ENCODE measurements at regions not wholly inside any gene's neighbourhood (a gene's known extent, or its start where the extent isn't known, plus 50 kb on each side); places are given as distances from the start of the nearest gene placed in this dataset.
"Not testable (repeated sequence)": the region's sequence is repeated elsewhere in the genome, so short reads cannot be mapped to it uniquely, and the experiment has no call there.

DNA sequence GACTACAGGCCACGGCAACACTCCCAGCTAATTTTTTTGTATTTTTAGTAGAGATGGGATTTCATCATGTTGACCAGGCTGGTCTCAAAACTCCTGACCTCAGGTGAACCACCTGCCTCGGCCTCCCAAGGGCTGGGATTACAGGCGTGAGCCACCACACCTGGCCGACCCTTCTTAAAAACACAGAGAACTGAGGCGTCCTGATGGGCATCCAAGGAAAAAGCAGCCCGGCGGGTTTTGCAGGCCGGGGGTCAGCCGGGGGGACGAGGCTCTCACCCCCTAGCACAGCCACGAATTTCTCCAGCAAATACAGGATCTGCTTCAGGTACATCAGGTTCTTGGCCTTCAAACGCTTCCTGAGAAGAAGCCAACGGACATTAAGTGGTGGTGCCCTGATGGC is 178.9 kb downstream of the KLRB1 start:
- not testable (repeated sequence) for DNase-seq (ENCODE audit: extremely low read depth, low read depth); H3K4me3 ChIP-seq (replicated peaks; ENCODE audit: low read depth, low read length)

DNA sequence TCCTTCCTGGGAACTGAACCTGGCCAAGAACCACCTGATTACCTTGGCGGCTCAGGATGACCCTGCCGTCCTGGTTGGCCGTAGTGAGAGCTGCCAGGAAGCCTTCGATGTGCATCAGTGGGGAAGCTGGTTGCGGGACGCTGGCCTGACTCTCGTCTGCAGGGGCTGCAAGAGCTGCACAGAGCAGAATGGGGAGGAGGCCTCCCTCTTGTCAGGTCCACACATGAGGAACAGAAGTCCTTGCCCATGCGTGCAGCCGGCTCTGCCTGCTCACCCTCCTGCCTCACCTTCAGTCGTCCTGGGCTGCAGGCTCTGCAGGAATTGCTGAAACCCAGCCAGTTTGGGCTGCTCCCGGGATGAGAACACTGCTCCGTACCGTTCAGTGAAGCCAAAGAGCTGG is 182.3 kb downstream of the KLRB1 start:
- not testable (repeated sequence) for DNase-seq (ENCODE audit: extremely low read depth, low read depth)

DNA sequence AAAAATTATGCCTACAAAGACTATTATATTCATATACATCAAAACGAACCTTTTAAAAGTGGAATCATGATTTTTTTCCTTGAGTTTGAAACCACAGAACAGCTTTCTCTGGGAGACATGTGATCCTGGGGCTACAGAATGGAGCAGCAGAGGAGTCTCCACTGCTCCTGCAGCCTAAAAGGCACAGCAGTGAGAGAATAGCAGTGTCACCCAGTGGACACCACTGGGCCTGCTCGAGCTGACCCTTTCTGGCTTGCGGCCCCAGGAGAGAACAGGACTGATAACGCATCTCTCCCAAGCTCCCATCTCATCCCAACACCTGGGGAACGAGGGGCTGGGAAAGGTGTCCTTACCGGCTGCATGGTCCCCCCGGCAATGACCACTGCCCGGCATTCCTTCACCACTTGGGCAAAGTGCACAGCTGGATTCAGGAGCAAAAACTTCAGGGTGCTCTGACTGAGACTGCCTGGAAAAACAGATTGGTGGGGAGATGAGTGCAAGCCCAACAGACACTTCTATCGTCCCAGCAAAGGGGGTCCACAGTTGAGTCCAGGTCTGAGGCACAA is 183.5 kb downstream of the KLRB1 start:
- not testable (repeated sequence) for H3K4me3 ChIP-seq (replicated peaks; ENCODE audit: low read depth, low read length); DNase-seq (ENCODE audit: extremely low read depth, low read depth)

More for the DNA sequence above, 182.3 kb downstream of the KLRB1 start:
- not testable (repeated sequence) for H3K4me3 ChIP-seq (replicated peaks; ENCODE audit: low read depth, low read length)

DNA sequence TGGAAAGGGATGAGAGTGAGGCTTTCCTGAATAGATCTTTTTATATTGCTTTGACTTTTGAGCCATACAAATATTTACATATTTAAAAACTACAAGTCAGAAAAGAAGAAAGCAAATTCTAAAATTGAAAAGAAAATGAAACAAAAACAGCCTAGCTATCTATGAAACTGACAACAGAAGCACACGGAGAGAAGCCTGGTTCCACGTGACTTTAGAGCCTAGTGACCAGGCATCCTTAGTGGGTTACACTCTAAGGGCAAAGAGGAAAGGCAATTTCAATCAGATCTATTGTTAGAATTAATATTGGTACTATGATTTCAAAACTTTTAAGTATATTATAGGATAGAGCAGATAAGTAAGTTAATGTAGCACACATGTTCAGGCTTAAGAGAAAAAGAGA is 185.0 kb downstream of the KLRB1 start:
- not testable (repeated sequence) for DNase-seq (ENCODE audit: extremely low read depth, low read depth); H3K4me3 ChIP-seq (replicated peaks; ENCODE audit: low read depth, low read length)

DNA sequence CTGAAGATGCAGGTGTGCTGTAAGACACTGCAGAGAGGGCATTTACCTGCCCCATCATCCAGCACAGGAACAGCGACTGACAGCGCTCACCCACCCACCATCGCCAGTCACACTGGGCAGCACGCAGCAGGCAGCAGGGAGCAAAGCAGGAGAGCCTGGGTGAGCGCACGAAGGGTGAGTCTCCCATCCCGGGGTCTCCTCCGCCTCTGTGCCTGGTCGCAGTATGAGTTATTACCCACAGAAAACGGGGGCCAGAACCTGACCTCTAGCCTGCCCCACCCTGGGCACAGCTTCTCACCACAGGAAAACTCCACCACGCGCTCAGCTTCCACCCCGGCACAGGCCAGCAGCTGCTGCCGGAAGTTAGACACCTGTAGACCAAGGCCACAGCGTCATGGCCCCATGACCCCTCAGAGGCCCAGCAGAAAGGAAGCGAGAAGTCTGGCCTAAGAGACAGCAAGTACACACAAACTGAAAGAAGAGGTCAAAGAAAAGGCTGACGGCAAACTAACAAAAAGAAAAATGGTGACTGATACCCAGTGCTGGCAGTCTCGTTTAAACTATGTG is 186.1 kb downstream of the KLRB1 start:
- not testable (repeated sequence) for DNase-seq (ENCODE audit: extremely low read depth, low read depth)

DNA sequence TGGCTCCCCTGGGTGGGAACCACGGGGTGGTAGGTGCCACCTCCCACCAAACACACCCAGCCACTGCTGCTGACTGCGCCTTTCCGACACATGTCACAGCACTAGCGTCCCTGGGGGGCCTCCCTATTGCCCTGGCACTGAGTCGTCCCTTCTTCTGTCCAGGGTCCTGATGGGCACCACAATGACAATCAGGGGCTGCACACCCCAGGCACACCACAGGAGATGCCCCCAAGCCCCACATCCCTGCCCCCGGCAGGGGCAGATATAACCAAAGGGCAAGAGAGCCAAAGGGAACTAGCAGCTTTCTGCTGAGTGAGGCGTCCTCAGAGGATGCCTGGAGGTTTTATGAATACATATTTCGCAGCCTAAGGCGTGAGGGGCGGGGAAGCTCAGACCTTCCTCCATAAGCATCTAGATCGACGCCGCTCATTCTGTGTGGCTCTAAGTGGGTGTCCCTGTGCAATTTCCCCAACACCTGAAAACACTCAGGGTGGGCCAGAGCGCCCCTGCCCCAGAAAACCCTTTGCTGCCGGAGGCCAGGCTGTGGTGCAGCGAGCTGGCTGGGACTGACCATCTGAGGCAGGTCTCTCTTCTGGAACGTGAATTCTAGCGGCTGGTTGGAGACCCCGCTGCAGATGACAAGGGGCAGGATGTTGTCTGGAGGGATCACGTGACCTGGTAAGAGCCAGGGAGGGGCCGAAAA is 186.7 kb downstream of the KLRB1 start:
- DNase-seq (ENCODE audit: extremely low read depth, low read depth); H3K4me3 ChIP-seq (replicated peaks; ENCODE audit: low read depth, low read length): not testable (repeated sequence)

More for the DNA sequence above, 186.1 kb downstream of the KLRB1 start:
- not testable (repeated sequence) for H3K4me3 ChIP-seq (replicated peaks; ENCODE audit: low read depth, low read length)

DNA sequence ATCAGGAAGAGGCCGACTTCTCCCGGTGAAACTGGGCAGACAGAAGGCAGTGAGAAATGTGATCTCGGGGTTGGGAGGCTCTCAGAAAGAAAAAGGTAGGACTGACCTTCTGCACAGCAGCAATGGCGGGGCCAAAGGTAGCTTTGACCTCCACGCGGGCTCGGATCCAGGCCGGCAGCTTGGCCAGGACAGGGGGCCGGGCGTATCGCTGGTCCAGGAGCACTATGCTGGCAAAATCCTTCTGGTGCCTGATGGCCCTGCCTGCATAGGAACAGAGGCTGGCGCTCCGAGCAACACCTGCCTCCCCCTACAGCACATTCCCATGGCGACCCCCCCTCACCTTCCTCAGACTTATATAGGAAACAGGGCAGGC is 189.1 kb downstream of the KLRB1 start:
- not testable (repeated sequence) for DNase-seq (ENCODE audit: extremely low read depth, low read depth); H3K4me3 ChIP-seq (replicated peaks; ENCODE audit: low read depth, low read length)

DNA sequence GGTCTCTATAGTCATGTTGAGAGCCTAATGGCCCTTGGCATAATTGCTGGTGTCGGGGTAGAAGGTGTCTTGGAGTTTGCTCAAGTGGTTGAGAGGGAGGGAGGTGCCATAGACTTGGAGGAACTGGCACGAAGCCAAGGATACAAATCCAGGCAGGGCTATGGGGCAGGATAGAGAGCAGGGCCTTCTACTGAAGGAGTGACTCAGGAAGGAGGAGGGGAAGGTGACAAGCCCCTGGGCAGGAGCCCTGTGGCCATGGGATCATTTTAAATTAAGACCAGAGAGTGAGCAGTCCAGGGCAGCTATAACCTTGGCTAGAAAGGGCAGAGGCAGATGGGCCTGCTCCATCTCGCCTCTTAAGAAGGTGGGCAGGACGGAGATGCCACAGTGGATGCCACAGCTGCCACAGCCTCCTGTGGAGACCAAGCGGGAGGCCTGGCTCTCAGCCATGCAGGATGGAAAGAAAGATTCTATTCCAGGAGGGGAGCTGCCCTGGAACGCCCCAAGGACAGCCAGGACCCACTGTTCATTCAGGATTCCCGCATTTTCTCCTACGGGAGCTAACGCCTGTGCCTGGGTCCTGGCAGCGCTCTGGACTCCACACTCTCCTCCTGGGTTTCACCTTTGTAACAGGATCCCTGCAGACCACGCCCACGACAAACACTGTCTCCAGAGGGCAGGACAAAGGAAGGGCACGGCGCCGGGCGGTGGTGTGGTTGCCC is 189.6 kb downstream of the KLRB1 start:
- DNase-seq (ENCODE audit: extremely low read depth, low read depth); H3K4me3 ChIP-seq (replicated peaks; ENCODE audit: low read depth, low read length): not testable (repeated sequence)

DNA sequence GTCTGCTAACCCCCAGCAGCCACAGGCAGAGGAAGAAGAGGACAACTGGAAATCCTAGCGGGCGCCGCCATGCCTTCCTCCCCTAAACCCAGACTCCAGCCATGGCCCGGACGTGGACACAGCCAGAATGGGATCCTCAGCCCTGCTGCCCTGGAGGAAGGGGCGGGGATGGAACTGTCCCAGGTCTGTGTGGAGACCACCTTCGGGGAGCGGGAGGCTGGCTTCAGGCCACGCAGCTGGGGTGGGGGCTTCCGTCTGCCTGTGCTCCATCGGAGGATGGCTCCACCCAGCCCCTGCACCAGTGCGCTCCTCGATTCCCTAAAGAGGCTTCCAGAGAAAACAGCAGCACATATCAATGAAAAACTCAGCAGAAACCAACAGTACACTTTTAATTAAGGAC is 190.4 kb downstream of the KLRB1 start:
- H3K4me3 ChIP-seq (replicated peaks; ENCODE audit: low read depth, low read length); DNase-seq (ENCODE audit: extremely low read depth, low read depth): not testable (repeated sequence)

DNA sequence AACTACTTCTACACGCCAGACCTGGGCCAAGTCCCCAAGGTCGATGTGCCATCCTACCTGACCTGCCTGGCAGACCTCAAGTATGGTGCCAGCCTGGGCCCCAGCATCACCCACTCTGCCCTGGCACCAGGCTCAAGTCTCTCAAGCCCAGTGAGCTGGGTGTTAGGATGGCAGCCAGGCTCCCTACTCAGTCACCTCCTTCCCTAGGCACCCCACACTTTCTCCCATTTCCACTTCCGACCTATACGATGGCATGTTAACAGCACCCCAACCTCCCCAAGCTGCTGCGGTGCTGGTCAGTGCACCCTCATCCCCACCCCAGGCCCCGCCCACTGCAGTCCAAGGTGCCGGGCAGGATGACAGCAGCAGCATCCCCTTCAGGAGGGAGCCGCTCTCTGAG is 191.4 kb downstream of the KLRB1 start:
- H3K4me3 ChIP-seq (replicated peaks; ENCODE audit: low read depth, low read length); DNase-seq (ENCODE audit: extremely low read depth, low read depth): not testable (repeated sequence)

DNA sequence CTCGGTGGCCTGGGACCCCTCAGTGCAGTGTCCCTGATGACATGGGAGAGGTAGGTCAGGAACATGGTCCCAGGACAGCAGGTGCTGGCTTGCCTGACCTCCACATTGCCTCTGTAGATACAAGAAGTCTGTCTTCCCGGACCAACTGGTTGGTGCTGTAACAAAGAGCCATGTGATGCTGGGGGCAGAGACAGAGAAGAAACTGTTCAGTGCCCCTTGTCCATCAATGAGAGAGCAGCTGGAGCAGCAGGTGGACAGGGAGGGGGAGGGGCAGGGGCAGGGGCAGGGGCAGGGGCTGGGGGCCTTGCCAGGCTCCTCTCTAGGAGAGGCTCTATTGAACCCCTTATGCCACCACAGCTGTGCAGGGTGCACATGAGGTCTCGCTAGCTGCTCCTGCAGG is 191.8 kb downstream of the KLRB1 start:
- not testable (repeated sequence) for DNase-seq (ENCODE audit: extremely low read depth, low read depth); H3K4me3 ChIP-seq (replicated peaks; ENCODE audit: low read depth, low read length)

DNA sequence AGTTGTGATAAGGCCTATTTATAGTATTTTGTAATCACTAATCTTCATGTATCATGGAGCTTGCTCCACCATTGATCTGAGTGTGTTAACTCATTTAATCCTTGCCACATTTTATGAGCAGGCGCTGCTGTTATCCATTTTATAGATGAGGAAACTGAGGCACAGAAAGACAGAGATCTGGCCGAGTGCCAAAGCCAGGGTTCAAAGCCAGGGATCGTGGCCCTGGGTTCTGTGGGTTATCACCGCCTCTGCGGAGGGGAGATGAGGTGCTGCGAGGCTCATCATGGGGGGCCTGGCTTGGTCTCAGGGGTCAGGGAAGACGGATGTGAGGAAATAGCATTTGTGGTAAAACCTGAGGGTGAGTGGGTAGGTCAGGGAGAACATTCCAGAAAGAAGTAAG is 193.9 kb downstream of the KLRB1 start:
- H3K4me3 ChIP-seq (replicated peaks; ENCODE audit: low read depth, low read length); DNase-seq (ENCODE audit: extremely low read depth, low read depth): not testable (repeated sequence)

DNA sequence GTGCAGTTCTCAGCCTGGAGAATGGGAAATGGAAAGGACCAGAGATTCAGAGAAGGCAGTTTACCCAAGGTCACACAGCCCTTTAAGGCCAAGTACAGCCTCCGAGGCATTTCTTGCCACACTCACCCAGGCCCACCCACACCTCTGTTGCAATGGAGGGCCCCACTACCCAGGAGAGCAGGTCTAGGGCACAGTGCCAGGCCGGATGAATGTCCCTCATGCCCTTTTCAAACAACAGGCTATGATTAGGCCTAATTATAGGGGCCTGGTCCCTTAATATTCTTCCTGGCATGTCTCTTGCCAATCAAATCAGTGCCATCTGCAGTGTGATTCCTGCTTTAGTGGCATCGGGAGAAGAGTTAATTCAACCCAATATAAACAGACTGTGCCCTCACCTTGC is 195.3 kb downstream of the KLRB1 start:
- H3K4me3 ChIP-seq (replicated peaks; ENCODE audit: low read depth, low read length); DNase-seq (ENCODE audit: extremely low read depth, low read depth): not testable (repeated sequence)

DNA sequence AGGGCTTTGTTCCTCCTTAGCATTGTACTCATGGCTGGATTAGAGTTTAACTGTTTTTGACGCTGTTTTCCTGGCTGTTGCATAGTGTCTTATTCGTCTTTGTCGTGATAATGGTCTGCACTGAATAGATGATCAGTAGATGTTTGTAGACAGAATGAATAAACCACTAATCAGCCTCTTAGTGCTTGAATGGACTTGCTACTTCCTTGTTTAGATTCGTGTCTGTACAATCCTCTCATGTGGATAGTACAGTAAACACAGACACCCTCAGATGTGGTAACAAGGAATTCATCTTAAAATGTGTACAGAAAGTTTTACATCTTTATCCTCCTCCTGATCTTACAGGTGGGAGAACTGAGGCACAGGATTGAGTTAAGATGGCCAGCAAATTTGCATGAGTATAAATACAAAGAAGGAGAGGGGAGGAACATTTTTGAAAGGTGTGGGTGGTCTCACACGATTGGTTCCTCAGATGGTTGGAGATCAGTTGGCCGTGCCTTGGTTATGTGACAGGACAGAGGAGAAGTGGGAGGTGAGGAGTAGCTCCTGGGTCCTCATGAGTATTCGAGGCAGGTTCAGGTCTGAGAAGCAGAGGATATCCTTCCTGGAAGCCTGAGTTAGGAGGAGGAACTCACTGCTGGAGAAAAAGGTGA is 196.0 kb downstream of the KLRB1 start:
- H3K4me3 ChIP-seq (replicated peaks; ENCODE audit: low read depth, low read length): not testable (repeated sequence)

DNA sequence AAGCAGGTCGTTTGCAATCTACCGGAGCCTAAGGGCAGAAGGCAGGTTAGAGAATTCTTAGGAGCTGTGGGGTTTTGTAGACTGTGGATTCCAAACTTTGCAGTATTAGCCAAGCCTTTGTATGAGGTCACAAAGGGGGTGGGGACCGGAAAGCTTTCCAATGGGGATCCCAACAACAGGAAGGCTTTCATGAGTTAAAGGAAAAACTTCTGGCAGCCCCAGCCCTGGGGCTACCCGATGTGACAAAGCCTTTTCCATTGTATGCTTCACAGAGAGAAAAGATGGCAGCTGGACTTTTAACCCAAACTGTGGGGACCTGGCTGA is 199.2 kb upstream of the PZP start:
- not testable (repeated sequence) for H3K4me3 ChIP-seq (replicated peaks; ENCODE audit: low read depth, low read length); DNase-seq (ENCODE audit: extremely low read depth, low read depth)

More for the DNA sequence above, 196.0 kb downstream of the KLRB1 start:
- DNase-seq (ENCODE audit: extremely low read depth, low read depth): not testable (repeated sequence)
